ENCODE measurements at regions not wholly inside any gene's neighbourhood (a gene's known extent, or its start where the extent isn't known, plus 50 kb on each side); places are given as distances from the start of the nearest gene placed in this dataset.

DNA sequence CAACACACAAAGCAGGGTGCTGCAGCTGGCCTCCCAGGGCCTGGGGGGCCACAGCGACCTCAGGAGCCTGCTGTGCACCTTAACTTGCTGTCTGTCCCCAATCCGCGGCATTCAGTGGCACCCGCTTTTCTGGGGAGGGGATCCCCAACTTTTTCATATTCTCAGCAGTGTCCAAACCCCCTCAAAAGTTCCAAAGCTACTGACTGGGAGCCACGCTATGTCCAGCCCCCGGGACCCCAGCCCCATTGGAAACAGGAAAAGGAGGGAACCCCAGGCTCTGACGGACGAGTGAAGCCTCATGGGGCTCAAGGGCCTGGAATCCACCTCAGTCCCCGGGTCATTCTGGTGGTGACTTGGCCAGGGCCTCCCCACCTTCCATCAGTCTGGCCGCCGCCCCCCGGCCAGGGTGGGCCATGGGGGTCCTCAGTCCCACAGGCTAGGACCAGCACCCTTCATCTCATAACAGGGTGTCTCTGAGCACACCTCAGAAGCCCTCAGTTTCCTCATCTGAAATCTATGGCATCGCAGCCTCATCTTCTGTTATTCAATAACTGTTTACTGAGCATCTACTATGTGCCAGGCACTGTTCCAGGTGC is 127.3 kb downstream of the NCOR2 start:
- TF ChIP-seq EZH2phosphoT487 (IDR thresholded peaks at IDR 0.05; ENCODE audit: borderline replicate concordance, low read length) = no peak
- no peak for TF ChIP-seq CTCF (conservative IDR thresholded peaks at IDR 0.05; ENCODE audit: low read depth, low read length)
- no peak for TF ChIP-seq EZH2 (IDR thresholded peaks at IDR 0.05; ENCODE audit: low read length, unreplicated experiment)

Data from PC-3 (cell line).